Tibial artery (tissue), 4 donors: ENCODE measurements at regions not wholly inside any gene's neighbourhood (a gene's known extent, or its start where the extent isn't known, plus 50 kb on each side); places are given as distances from the start of the nearest gene placed in this dataset.

ENCODE experiments used
- DNase-seq, 2 donors: peaks; one replicate each; pipeline ENCODE4 v3.0.0-alpha.2; 2019
- H3K27ac ChIP-seq, 2 donors: fragments of 200-600 bp; sonication (generic) in 1 of 2; 1 replicate in 1 of 2; 2 replicates in 1 of 2; pipeline ENCODE4 v1.5.1; 2018 to 2019; ENCODE audit warnings: mild to moderate bottlenecking in 1 of 2
- H3K27me3 ChIP-seq, 2 donors: fragments of 200-600 bp; sonication (generic) in 1 of 2; one replicate each; pipeline versions ENCODE4 v1.5.1 to v1.6.0; 2016 to 2019
- H3K36me3 ChIP-seq, 3 donors: fragments of 200-600 bp; sonication (generic) in 2 of 3; one replicate each; pipeline ENCODE4 v1.5.1; 2016 to 2019; ENCODE audit warnings: mild to moderate bottlenecking in 2 of 3
- H3K4me1 ChIP-seq, 4 donors: fragments of 200-600 bp; sonication (generic) in 2 of 4; 1 replicate in 3 of 4; 2 replicates in 1 of 4; pipeline ENCODE4 v1.5.1; 2016 to 2019
- H3K4me3 ChIP-seq, 2 donors: fragments of 200-600 bp; sonication (generic) in 1 of 2; 1 replicate in 1 of 2; 2 replicates in 1 of 2; pipeline ENCODE4 v1.5.1; 2018 to 2019; ENCODE audit warnings: mild to moderate bottlenecking in 2 of 2
- H3K9me3 ChIP-seq, 3 donors: fragments of 200-600 bp; sonication (generic) in 1 of 3; one replicate each; pipeline ENCODE4 v1.5.1; 2016 to 2019
- CTCF ChIP-seq, 2 experiments: fragments of 200-600 bp in 1 of 2; fragments of 450-650 bp in 1 of 2; IDR thresholded peaks; one replicate each; pipeline ENCODE4 v1.5.1; 2017 to 2019; ENCODE audit warnings: antibody characterized with exemption in 2 of 2, mild to moderate bottlenecking in 1 of 2, moderate library complexity in 1 of 2
- intact Hi-C: fragments of 100-400 bp; cut with DNase I; formaldehyde crosslinking; loops from one replicate; pipeline ENCODE4 v1.15.0; 2023; ENCODE audit warnings: low total_unique reads

GRCh38 chr20:57913156-57913930 lies 203.5 kb upstream of the PMEPA1 start:
- Histone ChIP-seq H3K36me3 (no peaks in the 10 kb centered on the region), H3K27me3 (no peaks in the 10 kb centered on the region), H3K4me1 (peaks cover 0 to 13% (median 5%) of the 10 kb centered on the region in 4 donors), H3K9me3 (no peaks in the 10 kb centered on the region), H3K27ac (no peak overlapping the region), H3K4me3 (no peak overlapping the region)
- intact Hi-C loops = no loop called here
- TF ChIP-seq CTCF (IDR thresholded peaks at IDR 0.05) = no peak
- no peak for DNase-seq

- H3K27me3 ChIP-seq = no peaks in the 10 kb centered on the region
- intact Hi-C loops = no loop called here
- TF ChIP-seq CTCF (IDR thresholded peaks at IDR 0.05) = no peak
- H3K4me3 ChIP-seq = no peak overlapping the region
- DNase-seq = no peak
- H3K36me3 ChIP-seq = no peaks in the 10 kb centered on the region
- H3K4me1 ChIP-seq = peaks cover 0 to 13% (median 5%) of the 10 kb centered on the region in 4 donors
- no peaks in the 10 kb centered on the region for H3K9me3 ChIP-seq
- no peak overlapping the region for H3K27ac ChIP-seq
Observed at GRCh38 chr20:57912227-57912582, 202.4 kb upstream of the PMEPA1 start.

- Histone ChIP-seq H3K27me3 (no peaks in the 10 kb centered on the region), H3K27ac (no peak overlapping the region), H3K4me3 (no peak overlapping the region), H3K4me1 (peaks cover 0 to 13% (median 5%) of the 10 kb centered on the region in 4 donors), H3K9me3 (no peaks in the 10 kb centered on the region), H3K36me3 (no peaks in the 10 kb centered on the region)
- TF ChIP-seq CTCF (IDR thresholded peaks at IDR 0.05) = no peak
- intact Hi-C loops = no loop called here
- peak; percentile 2 to 49 for DNase-seq
Observed at GRCh38 chr20:57911512-57912226, 201.9 kb upstream of the PMEPA1 start.

GRCh38 chr20:57910716-57911115 lies 200.9 kb upstream of the PMEPA1 start:
- H3K27ac ChIP-seq = no peak overlapping the region
- H3K27me3 ChIP-seq = no peaks in the 10 kb centered on the region
- DNase-seq = no peak
- no peak for TF ChIP-seq CTCF (IDR thresholded peaks at IDR 0.05)
- peaks cover 0 to 13% (median 5%) of the 10 kb centered on the region in 4 donors for H3K4me1 ChIP-seq
- no peaks in the 10 kb centered on the region for H3K36me3 ChIP-seq
- intact Hi-C loops = no loop called here
- no peaks in the 10 kb centered on the region for H3K9me3 ChIP-seq
- H3K4me3 ChIP-seq = no peak overlapping the region

- DNase-seq = peak; percentile 4 to 37
- no peak for TF ChIP-seq CTCF (IDR thresholded peaks at IDR 0.05)
- no peaks in the 10 kb centered on the region for H3K27me3 ChIP-seq
- H3K27ac ChIP-seq = no peak overlapping the region
- H3K4me3 ChIP-seq = no peak overlapping the region
- no peaks in the 10 kb centered on the region for H3K36me3 ChIP-seq
- H3K9me3 ChIP-seq = no peaks in the 10 kb centered on the region
- H3K4me1 ChIP-seq = peaks cover 0 to 13% (median 5%) of the 10 kb centered on the region in 4 donors
- intact Hi-C loops = no loop called here
Observed at GRCh38 chr20:57909763-57910331, 200.0 kb upstream of the PMEPA1 start.
